Fibroblast of lung (primary cell): ENCODE measurements at regions not wholly inside any gene's neighbourhood (a gene's known extent, or its start where the extent isn't known, plus 50 kb on each side); places are given as distances from the start of the nearest gene placed in this dataset.

Source experiments
- DNase-seq, 2 donors: peaks; one replicate each; pipeline versions ENCODE4 v3.0.0 to v3.0.0-alpha.2; 2010; ENCODE audit warnings: low read depth in 2 of 2
- H2AFZ ChIP-seq: 2 replicates; pipeline ENCODE4 v1.5.1; 2012; ENCODE audit warnings: low read length, control low read depth, inconsistent platforms
- H3K27ac ChIP-seq: 2 replicates; pipeline ENCODE4 v1.5.1; 2011; ENCODE audit warnings: low read length, control low read depth; ENCODE audit not compliant: insufficient read depth
- H3K27me3 ChIP-seq: 2 replicates; pipeline ENCODE4 v1.5.1; 2011; ENCODE audit warnings: mild to moderate bottlenecking, low read length; ENCODE audit not compliant: control insufficient read depth, insufficient read depth
- H3K36me3 ChIP-seq: 2 replicates; pipeline ENCODE4 v1.5.1; 2011; ENCODE audit warnings: low read length; ENCODE audit not compliant: control insufficient read depth, insufficient read depth
- H3K4me1 ChIP-seq: 2 replicates; pipeline ENCODE4 v1.5.1; 2011; ENCODE audit warnings: low read length; ENCODE audit not compliant: control insufficient read depth, insufficient read depth; ENCODE audit errors: extremely low read depth
- H3K4me2 ChIP-seq: 2 replicates; pipeline ENCODE4 v1.5.1; 2011; ENCODE audit warnings: low read length, control low read depth; ENCODE audit not compliant: insufficient read depth; ENCODE audit errors: extremely low read depth
- H3K4me3 ChIP-seq, 4 experiments: fragments of 200-600 bp in 1 of 4; sonication (generic) in 1 of 4; replicated peaks in 1 of 4; 2 replicates each; pipeline ENCODE4 v1.5.1; 2011 to 2016; ENCODE audit warnings: low read length in 4 of 4, low read depth in 3 of 4, mild to moderate bottlenecking in 3 of 4, control low read depth in 2 of 4, inconsistent platforms in 1 of 4, mixed read lengths in 1 of 4; ENCODE audit not compliant: insufficient read depth in 1 of 4; ENCODE audit errors: control extremely low read depth in 1 of 4
- H3K79me2 ChIP-seq: 2 replicates; pipeline ENCODE4 v1.5.1; 2012; ENCODE audit warnings: mild to moderate bottlenecking, low read length, inconsistent platforms; ENCODE audit not compliant: control insufficient read depth, insufficient read depth
- H3K9ac ChIP-seq: 2 replicates; pipeline ENCODE4 v1.5.1; 2011; ENCODE audit warnings: mild to moderate bottlenecking, low read length, control low read depth; ENCODE audit not compliant: insufficient read depth
- H3K9me3 ChIP-seq: 2 replicates; pipeline ENCODE4 v1.5.1; 2012; ENCODE audit warnings: low read depth, low read length; ENCODE audit not compliant: control insufficient read depth, insufficient read depth
- H4K20me1 ChIP-seq: 2 replicates; pipeline ENCODE4 v1.5.1; 2011; ENCODE audit warnings: low read length; ENCODE audit not compliant: control insufficient read depth, insufficient read depth; ENCODE audit errors: extremely low read depth
- CTCF ChIP-seq, 2 donors: IDR thresholded peaks in 1 of 2; conservative IDR thresholded peaks in 1 of 2; 1 replicate in 1 of 2; 2 replicates in 1 of 2; pipeline ENCODE4 v1.5.1; 2011 to 2012; ENCODE audit warnings: low read length in 2 of 2, control low read depth in 1 of 2, inconsistent platforms in 1 of 2, low read depth in 1 of 2, mild to moderate bottlenecking in 1 of 2
- EZH2 ChIP-seq: IDR thresholded peaks from 2 replicates; pipeline ENCODE4 v1.5.1; 2012; ENCODE audit warnings: low read length, control low read depth, mild to moderate bottlenecking; ENCODE audit errors: missing control alignments

- H4K20me1 ChIP-seq = no peaks in the 10 kb centered on the region
- no peaks in the 10 kb centered on the region for H3K9me3 ChIP-seq
- H2AFZ ChIP-seq = no peak overlapping the region
- no peak overlapping the region for H3K4me3 ChIP-seq
- no peak overlapping the region for H3K4me2 ChIP-seq
- DNase-seq = no peak
- TF ChIP-seq CTCF (conservative IDR thresholded peaks at IDR 0.05 in 1 of 2, IDR thresholded peaks at IDR 0.05 in 1 of 2; ENCODE audit: low read depth in 1 of 2, low read length in 2 of 2) = no peak
- no peak for TF ChIP-seq EZH2
- peaks cover 67% of the 10 kb centered on the region for H3K27me3 ChIP-seq
- H3K79me2 ChIP-seq = no peaks in the 10 kb centered on the region
- H3K4me1 ChIP-seq = peaks cover 3% of the 10 kb centered on the region
- H3K9ac ChIP-seq = no peak overlapping the region
- no peak overlapping the region for H3K27ac ChIP-seq
- H3K36me3 ChIP-seq = no peaks in the 10 kb centered on the region
Measured at GRCh38 chr5:73297430-73297829, 124.4 kb downstream of the TMEM174 start.

- Histone ChIP-seq H2AFZ (no peak overlapping the region), H3K27me3 (peaks cover 60% of the 10 kb centered on the region), H4K20me1 (no peaks in the 10 kb centered on the region), H3K4me1 (peaks cover 3% of the 10 kb centered on the region), H3K4me3 (no peak overlapping the region), H3K4me2 (no peak overlapping the region), H3K36me3 (no peaks in the 10 kb centered on the region), H3K9ac (no peak overlapping the region), H3K9me3 (no peaks in the 10 kb centered on the region), H3K27ac (no peak overlapping the region), H3K79me2 (no peaks in the 10 kb centered on the region)
- no peak for TF ChIP-seq CTCF (conservative IDR thresholded peaks at IDR 0.05 in 1 of 2, IDR thresholded peaks at IDR 0.05 in 1 of 2; ENCODE audit: low read depth in 1 of 2, low read length in 2 of 2)
- TF ChIP-seq EZH2 = peak; percentile 42
- DNase-seq = peak; percentile 51 to 95
Measured at GRCh38 chr5:73296772-73297171, 123.8 kb downstream of the TMEM174 start.

GRCh38 chr5:73295921-73296320, 122.9 kb downstream of the TMEM174 start:
- Histone ChIP-seq H3K4me2 (no peak overlapping the region), H3K36me3 (no peaks in the 10 kb centered on the region), H3K9ac (no peak overlapping the region), H3K27me3 (peaks cover 52% of the 10 kb centered on the region), H3K27ac (no peak overlapping the region), H4K20me1 (no peaks in the 10 kb centered on the region), H3K4me3 (no peak overlapping the region), H3K4me1 (peaks cover 3% of the 10 kb centered on the region), H3K79me2 (no peaks in the 10 kb centered on the region), H3K9me3 (no peaks in the 10 kb centered on the region), H2AFZ (no peak overlapping the region)
- TF ChIP-seq CTCF (conservative IDR thresholded peaks at IDR 0.05 in 1 of 2, IDR thresholded peaks at IDR 0.05 in 1 of 2; ENCODE audit: low read depth in 1 of 2, low read length in 2 of 2) = no peak
- TF ChIP-seq EZH2 = no peak
- no peak for DNase-seq
